HCT116 (cell line): ENCODE measurements at regions not wholly inside any gene's neighbourhood (a gene's known extent, or its start where the extent isn't known, plus 50 kb on each side); places are given as distances from the start of the nearest gene placed in this dataset.

Experiments
- ATAC-seq: fragments of 200-7000 bp; cut with Tn5 transposase; 2 replicates; pipeline ENCODE4 v1.9.1; 2020; ENCODE audit warnings: mild to moderate bottlenecking, moderate library complexity
- BruUV-seq: library from RNA; stranded (reverse); fragments of 400-500 nt; replicated peaks from 2 replicates; lab custom pipeline; 2021; lab: Mats Ljungman, UMichigan
- CTCF ChIA-PET: fragments of 300-600 bp; sonication (Branson Sonifier 250); formaldehyde crosslinking; loops from one replicate; lab custom pipeline; 2021; ENCODE audit warnings: antibody characterized with exemption; lab: Charles Lee
- POLR2A ChIA-PET: fragments of 300-600, 350-600 bp; sonication (Branson Sonifier 250); formaldehyde crosslinking; loops from one replicate; lab custom pipeline; 2021; ENCODE audit warnings: antibody characterized with exemption; lab: Charles Lee
- RAD21 ChIA-PET, 2 experiments: fragments of 300-600 bp; sonication (Branson Sonifier 250); formaldehyde crosslinking; loops; one replicate each; lab custom pipeline; 2023; ENCODE audit warnings: low total read pairs in 2 of 2; ENCODE audit not compliant: uncharacterized antibody in 2 of 2, unreplicated experiment in 2 of 2, low non-redundant PET in 1 of 2; lab: Charles Lee
- DNase-seq: peaks from one replicate; pipeline ENCODE4 v3.0.0-alpha.2; 2010; ENCODE audit warnings: low read depth, low spot score
- H2AFZ ChIP-seq: fragments of 200-600 bp; shearing (Covaris generic), sonication (generic); 2 replicates; pipeline ENCODE4 v1.6.1; 2017; ENCODE audit warnings: low read depth, mixed run types, mixed read lengths, antibody characterized with exemption, low read length; ENCODE audit not compliant: poor library complexity, severe bottlenecking
- H3K27ac ChIP-seq: 2 replicates; pipeline ENCODE4 v1.5.1; 2012; ENCODE audit warnings: low read depth, low read length
- H3K27me3 ChIP-seq: fragments of 200-600 bp; sonication (generic); 2 replicates; pipeline ENCODE4 v1.6.1; 2016; ENCODE audit warnings: mixed run types, low read length, mixed read lengths; ENCODE audit not compliant: insufficient read depth
- H3K36me3 ChIP-seq, 2 experiments: fragments of 200-500 bp in 1 of 2; fragments of 200-600 bp in 1 of 2; sonication (Bioruptor generic) in 1 of 2; sonication (generic) in 1 of 2; 2 replicates each; pipeline versions ENCODE4 v1.5.1 to v1.6.1; 2014 to 2016; ENCODE audit warnings: low read length in 2 of 2, inconsistent platforms in 1 of 2, mixed read lengths in 1 of 2, mixed run types in 1 of 2; ENCODE audit not compliant: insufficient read depth in 2 of 2, control insufficient read depth in 1 of 2
- H3K4me1 ChIP-seq, 2 experiments: fragments of 200-600 bp in 1 of 2; sonication (generic) in 1 of 2; 2 replicates each; pipeline versions ENCODE4 v1.5.1 to v1.6.1; 2012 to 2017; ENCODE audit warnings: low read length in 2 of 2, inconsistent platforms in 1 of 2, mild to moderate bottlenecking in 1 of 2, mixed read lengths in 1 of 2, mixed run types in 1 of 2, moderate library complexity in 1 of 2; ENCODE audit not compliant: insufficient read depth in 2 of 2, control insufficient read depth in 1 of 2
- H3K4me2 ChIP-seq: fragments of 200-600 bp; sonication (generic); 2 replicates; pipeline ENCODE4 v1.6.1; 2017; ENCODE audit warnings: mixed run types, low read length, mixed read lengths
- H3K4me3 ChIP-seq, 2 experiments: fragments of 200-600 bp in 1 of 2; sonication (generic) in 1 of 2; replicated peaks in 1 of 2; 2 replicates each; pipeline ENCODE4 v1.5.1; 2011 to 2016; ENCODE audit warnings: low read length in 2 of 2, control low read depth in 1 of 2, low read depth in 1 of 2, mild to moderate bottlenecking in 1 of 2, mixed read lengths in 1 of 2, mixed run types in 1 of 2
- H3K79me2 ChIP-seq: fragments of 200-600 bp; sonication (generic); 2 replicates; pipeline ENCODE4 v1.6.1; 2017; ENCODE audit warnings: mild to moderate bottlenecking, mixed run types, low read length, moderate library complexity, mixed read lengths; ENCODE audit not compliant: insufficient read depth
- H3K9ac ChIP-seq: fragments of 200-600 bp; sonication (generic); 2 replicates; pipeline ENCODE4 v1.6.1; 2016; ENCODE audit warnings: low read length, mixed read lengths
- H3K9me2 ChIP-seq: fragments of 200-600 bp; sonication (generic), shearing (Covaris generic); 2 replicates; pipeline ENCODE4 v1.6.1; 2017; ENCODE audit warnings: mixed run types, mild to moderate bottlenecking, moderate library complexity; ENCODE audit not compliant: insufficient read depth
- H3K9me3 ChIP-seq, 2 experiments: fragments of 200-500 bp in 1 of 2; fragments of 200-600 bp in 1 of 2; sonication (Bioruptor generic) in 1 of 2; sonication (generic) in 1 of 2; 2 replicates each; pipeline ENCODE4 v1.6.1; 2014 to 2017; ENCODE audit warnings: low read length in 2 of 2, mixed read lengths in 2 of 2, inconsistent platforms in 1 of 2, low read depth in 1 of 2, mild to moderate bottlenecking in 1 of 2, mixed run types in 1 of 2, moderate library complexity in 1 of 2; ENCODE audit not compliant: control insufficient read depth in 1 of 2, insufficient read depth in 1 of 2
- H4K20me1 ChIP-seq: fragments of 200-600 bp; sonication (generic), shearing (Covaris generic); 2 replicates; pipeline ENCODE4 v1.6.1; 2017; ENCODE audit warnings: mixed run types, mild to moderate bottlenecking, moderate library complexity; ENCODE audit not compliant: insufficient read depth
- ATF3 ChIP-seq: IDR thresholded peaks from 2 replicates; pipeline ENCODE4 v1.6.1; 2012
- CTCF ChIP-seq, 3 experiments: fragments of 200-600 bp in 1 of 3; sonication (generic) in 1 of 3; IDR thresholded peaks in 2 of 3; conservative IDR thresholded peaks in 1 of 3; 2 replicates each; pipeline ENCODE4 v1.5.1; 2012 to 2017; ENCODE audit warnings: low read depth in 2 of 3, low read length in 2 of 3, antibody characterized with exemption in 1 of 3, borderline replicate concordance in 1 of 3, control low read depth in 1 of 3, mild to moderate bottlenecking in 1 of 3, mixed read lengths in 1 of 3, mixed run types in 1 of 3, moderate library complexity in 1 of 3; ENCODE audit not compliant: insufficient read depth in 1 of 3
- EGR1 ChIP-seq: IDR thresholded peaks from 2 replicates; pipeline ENCODE4 v1.6.1; 2012; ENCODE audit warnings: low read depth
- ELF1 ChIP-seq: IDR thresholded peaks from 2 replicates; pipeline ENCODE4 v1.6.1; 2012; ENCODE audit warnings: low read depth, borderline replicate concordance
- EZH2phosphoT487 ChIP-seq: fragments of 200-600 bp; IDR thresholded peaks from 2 replicates; pipeline ENCODE4 v1.6.1; 2018; ENCODE audit warnings: antibody characterized with exemption, borderline replicate concordance
- JUND ChIP-seq: IDR thresholded peaks from 2 replicates; pipeline ENCODE4 v1.6.1; 2012
- MAX ChIP-seq: IDR thresholded peaks from 2 replicates; pipeline ENCODE4 v1.6.1; 2012
- POLR2AphosphoS5 ChIP-seq: IDR thresholded peaks from 2 replicates; pipeline ENCODE4 v1.6.1; 2011; ENCODE audit warnings: mild to moderate bottlenecking, low read depth, low read length, moderate library complexity
- RAD21 ChIP-seq: IDR thresholded peaks from 2 replicates; pipeline ENCODE4 v1.6.1; 2012; ENCODE audit warnings: low read depth, mild to moderate bottlenecking
- REST ChIP-seq: IDR thresholded peaks from 2 replicates; pipeline ENCODE4 v1.6.1; 2012; ENCODE audit warnings: low read depth
- SIN3A ChIP-seq: IDR thresholded peaks from 2 replicates; pipeline ENCODE4 v1.6.1; 2012; ENCODE audit warnings: low read depth
- SRF ChIP-seq: IDR thresholded peaks from 2 replicates; pipeline ENCODE4 v1.6.1; 2012; ENCODE audit warnings: low read depth
- ZFX ChIP-seq: fragments of 450-650 bp; IDR thresholded peaks from 2 replicates; pipeline ENCODE4 v1.6.1; 2017
- intact Hi-C: fragments of 100-400 bp; cut with micrococcal nuclease; formaldehyde crosslinking; loops from 2 replicates; pipeline ENCODE4 v1.10.0; 2022

GRCh38 chr2:129170570-129170969, 808.9 kb upstream of the RAB6C start:
- Histone ChIP-seq H3K4me3 (no peak overlapping the region), H3K4me2 (no peak overlapping the region), H3K79me2 (no peaks in the 10 kb centered on the region), H3K27ac (no peak overlapping the region), H3K27me3 (0 out of 2 replicates have a peak, but pooled peaks cover 8% of the 10 kb centered on the region), H3K9me3 (no peaks in the 10 kb centered on the region), H4K20me1 (no peaks in the 10 kb centered on the region), H2AFZ (no peak overlapping the region), H3K36me3 (no peaks in the 10 kb centered on the region)
- ChIA-PET CTCF (no interaction called here), RAD21 (no interaction called here)
- intact Hi-C loops, result no loop called here
- no TSS peak for BruUV-seq
- no peak for ATAC-seq
- TF ChIP-seq POLR2AphosphoS5 (no peak), CTCF (IDR thresholded peaks at IDR 0.05 in 2 of 3, conservative IDR thresholded peaks at IDR 0.05 in 1 of 3; ENCODE audit: borderline replicate concordance in 1 of 3, insufficient read depth in 1 of 3, low read depth in 2 of 3, low read length in 2 of 3) (no peak)
- TF ChIP-seq, all 23 proteins: peak for 0
- Histone ChIP-seq H3K9ac (no peak overlapping the region), H3K9me2 (no peaks in the 10 kb centered on the region), H3K4me1 (no peaks in the 10 kb centered on the region)
- no peak for DNase-seq
- POLR2A ChIA-PET, result no interaction called here

- BruUV-seq, result no TSS peak
- CTCF ChIA-PET, result no interaction called here
- Histone ChIP-seq H3K79me2 (no peaks in the 10 kb centered on the region), H3K4me3 (no peak overlapping the region), H3K27me3 (peaks cover 11% of the 10 kb centered on the region; the same call in 1 of the 2 replicates), H3K27ac (no peak overlapping the region), H3K9ac (no peak overlapping the region), H3K9me3 (no peaks in the 10 kb centered on the region), H3K9me2 (no peaks in the 10 kb centered on the region), H2AFZ (no peak overlapping the region), H3K4me1 (no peaks in the 10 kb centered on the region), H3K4me2 (no peak overlapping the region), H4K20me1 (no peaks in the 10 kb centered on the region), H3K36me3 (no peaks in the 10 kb centered on the region)
- POLR2A ChIA-PET, result no interaction called here
- RAD21 ChIA-PET, result no interaction called here
- ATAC-seq (no peak), DNase-seq (no peak)
- intact Hi-C loops, result no loop called here
- TF ChIP-seq RAD21 (no peak), ATF3 (no peak), JUND (no peak), EGR1 (no peak), SIN3A (no peak), CTCF (IDR thresholded peaks at IDR 0.05 in 2 of 3, conservative IDR thresholded peaks at IDR 0.05 in 1 of 3; ENCODE audit: borderline replicate concordance in 1 of 3, insufficient read depth in 1 of 3, low read depth in 2 of 3, low read length in 2 of 3) (no peak), MAX (no peak), SRF (no peak), EZH2phosphoT487 (no peak), REST (no peak), ELF1 (no peak), ZFX (no peak)
Measured at GRCh38 chr2:129174143-129174542, 805.3 kb upstream of the RAB6C start.
